Hypothalamus (tissue), 51 donors: ENCODE measurements at regions not wholly inside any gene's neighbourhood (a gene's known extent, or its start where the extent isn't known, plus 50 kb on each side); places are given as distances from the start of the nearest gene placed in this dataset.

Experiments used
- DNase-seq, 51 donors: peaks; one replicate each; lab custom pipeline; 2025; lab: John Stamatoyannopoulos, UW

DNA sequence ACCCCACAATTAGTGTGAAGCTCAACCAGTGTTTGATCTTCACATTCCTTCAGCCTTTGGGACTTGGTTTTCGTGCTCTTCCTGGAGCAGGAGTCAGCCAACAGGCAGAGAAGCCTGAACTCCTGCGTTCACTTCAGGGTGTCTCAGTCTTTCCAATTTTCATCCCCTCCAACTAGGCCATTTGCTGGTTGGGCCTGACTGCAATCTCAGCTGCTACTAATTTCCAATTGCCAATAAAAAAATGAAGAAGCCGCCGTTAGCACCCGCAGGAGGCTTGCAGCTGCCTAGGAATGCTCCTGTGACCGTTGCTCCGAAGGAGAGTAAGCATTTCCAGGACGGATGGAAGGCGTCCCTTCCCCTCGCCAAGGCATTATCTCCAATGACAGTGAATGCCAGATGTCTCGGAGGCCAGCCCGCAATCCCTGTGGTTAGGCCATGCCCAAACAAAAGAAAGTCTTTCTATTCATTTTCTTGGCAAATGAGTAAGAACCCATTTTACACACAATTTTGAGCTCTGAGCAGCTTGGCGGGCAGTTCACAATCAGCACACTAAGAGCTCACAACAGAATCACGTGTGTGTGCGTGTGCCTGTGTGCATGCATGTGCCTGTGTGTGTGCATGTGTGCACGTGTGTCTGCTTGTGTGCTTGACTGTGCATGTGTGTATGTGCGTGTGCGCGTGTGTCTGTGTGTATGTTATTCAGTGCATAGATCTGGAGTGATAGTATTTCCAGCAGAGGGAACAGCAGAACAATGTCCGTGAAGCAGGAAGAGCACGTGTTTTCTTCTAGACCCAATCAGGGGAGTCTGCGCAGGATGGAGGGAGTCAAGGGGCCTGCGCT is 301.2 kb downstream of the SMOC2 start:
- peak in 8 of 51 donors; percentile 1 to 20 (median 6) for DNase-seq

DNA sequence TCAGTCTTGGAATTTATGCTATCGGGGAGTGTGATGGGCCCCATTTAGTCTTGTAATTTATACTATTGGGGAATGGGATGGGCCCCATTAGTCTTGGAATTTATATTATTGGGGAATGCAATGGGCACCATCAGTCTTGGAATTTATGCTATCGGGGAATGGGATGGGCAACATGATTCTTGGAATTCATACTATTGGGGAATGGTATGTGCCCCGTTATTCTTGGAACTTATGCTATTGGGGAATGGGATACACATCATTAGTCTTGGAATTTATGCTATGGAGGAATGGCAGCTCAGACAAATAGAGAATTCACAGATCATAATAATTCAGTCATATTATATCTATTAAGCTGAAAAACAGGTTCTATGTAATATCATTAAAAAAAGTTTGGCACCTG is 300.3 kb downstream of the SMOC2 start:
- DNase-seq, result no peak

DNA sequence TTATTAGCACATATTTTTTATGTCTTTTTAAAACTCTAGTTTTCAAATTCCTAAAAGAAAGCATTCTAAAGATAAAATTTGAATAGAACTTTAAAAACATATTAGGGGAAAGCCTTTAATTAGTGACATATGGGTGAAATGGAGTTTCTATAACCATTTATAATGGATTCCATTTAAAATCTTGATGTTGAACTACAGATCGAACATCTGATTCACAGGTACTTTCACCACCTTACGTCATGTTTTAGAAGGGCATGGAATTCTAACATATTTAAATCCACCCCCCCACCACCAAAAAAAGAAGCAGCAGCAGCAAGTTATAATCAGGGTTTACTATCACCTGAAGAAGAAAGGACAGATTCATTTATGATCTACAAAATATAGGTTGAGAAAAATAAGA is 298.4 kb downstream of the SMOC2 start:
- no peak for DNase-seq

DNA sequence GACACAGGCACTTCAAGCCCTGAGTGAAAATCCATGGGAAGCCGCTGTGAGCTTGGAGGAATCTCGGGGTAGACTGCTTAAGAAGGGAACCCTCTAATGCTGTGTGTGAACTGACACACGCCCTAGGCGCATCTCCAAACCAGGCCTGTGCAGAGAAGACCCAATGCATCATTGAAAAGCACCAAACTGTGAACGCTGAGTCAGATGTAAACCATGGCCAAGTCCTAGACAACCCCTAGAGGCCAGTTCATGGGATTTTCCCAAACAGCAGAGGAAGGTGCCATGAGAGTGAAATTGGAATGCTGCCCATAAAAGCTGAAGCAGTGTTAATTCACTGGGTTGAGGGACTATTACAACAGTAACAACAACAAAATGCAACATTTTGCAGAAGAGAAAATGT is 296.5 kb downstream of the SMOC2 start:
- no peak for DNase-seq

DNA sequence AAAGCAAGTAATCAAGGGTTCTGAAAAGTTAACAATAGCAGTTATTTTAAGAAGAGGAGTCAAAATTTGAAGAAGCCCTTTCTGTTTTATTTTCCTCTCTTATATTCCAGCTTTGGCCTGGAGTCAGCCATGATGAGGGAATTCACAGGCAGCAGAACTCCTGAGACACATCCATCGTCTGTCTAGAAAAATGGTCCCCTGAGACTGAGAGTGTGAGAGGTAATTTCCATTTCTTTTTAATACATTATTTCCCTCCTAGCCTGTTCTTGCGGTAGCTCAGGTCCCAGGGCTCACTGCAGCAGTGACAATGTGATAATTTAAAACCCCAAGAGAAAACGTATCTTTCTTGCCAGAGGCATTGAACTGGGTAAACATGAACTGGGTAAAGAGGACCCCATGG is 296.0 kb downstream of the SMOC2 start:
- no peak for DNase-seq

DNA sequence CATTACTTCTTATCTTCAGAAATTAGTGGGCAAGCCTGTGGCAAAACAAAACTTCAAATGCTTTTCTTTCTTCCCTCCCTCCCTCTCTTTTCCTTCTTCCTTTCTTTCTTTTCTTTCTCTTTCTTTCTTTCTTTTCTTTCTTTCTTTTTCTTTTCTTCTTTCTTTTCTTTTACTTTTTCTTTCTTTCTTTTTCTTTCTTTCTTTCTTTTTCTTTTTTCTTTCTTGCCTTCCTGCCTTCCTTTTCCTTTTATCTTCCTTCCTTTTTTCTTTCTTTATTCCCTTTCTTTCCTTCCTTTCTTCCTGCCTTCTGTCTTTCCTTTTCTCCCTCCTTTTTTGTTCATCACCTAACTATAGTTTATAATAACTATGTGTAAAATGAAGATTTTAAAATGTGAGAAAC is 295.1 kb downstream of the SMOC2 start:
- no peak for DNase-seq

DNA sequence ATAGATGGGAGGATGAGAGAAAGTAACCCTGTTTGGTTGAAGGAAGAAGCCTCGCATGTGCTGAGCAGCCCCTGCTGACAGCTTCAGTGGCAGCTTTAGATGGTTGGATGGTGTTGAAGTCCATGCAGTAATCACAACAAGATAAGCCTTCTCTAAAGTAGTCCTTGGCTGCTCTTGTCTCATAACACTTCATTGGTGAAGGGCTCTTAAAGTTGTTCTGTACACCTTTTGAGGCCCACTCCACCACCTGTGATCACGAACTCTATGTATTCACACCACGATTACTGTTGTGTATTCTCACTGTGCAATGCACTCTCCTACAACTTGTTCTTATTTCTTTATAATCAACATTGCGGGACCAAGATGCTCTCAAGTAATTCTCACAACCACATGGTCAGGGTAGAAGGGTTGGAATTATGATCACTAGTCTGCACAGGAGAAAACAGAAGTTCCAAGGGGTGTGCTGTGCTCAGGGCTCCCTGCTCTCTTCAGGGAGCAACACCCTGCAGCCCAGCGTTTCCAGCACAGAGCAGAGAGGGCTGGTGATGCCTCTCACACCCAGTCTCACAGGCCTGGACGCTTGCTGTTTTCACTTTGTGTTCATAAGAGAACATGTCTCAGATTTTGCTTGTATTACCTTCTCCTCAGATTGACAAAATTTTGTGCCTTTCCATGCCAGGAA is 294.4 kb downstream of the SMOC2 start:
- no peak for DNase-seq

DNA sequence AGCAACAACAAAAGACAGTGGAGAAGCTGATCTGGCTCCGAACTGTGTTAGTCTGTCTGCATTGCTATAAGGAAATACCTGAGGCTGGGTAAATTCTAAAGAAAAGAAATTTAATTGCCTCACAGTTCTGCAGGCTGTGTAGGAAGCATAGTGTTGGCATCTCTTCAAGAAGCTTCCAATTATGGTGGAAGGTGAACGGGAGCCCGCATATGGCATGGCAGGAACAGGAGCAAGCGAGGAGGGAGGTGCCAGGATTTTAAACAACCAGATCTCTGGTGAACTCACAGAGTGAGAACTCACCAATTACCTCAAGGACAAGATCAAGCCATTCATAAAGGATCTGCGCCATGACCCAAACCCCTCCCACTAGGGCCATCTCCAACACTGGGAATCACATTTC is 293.5 kb downstream of the SMOC2 start:
- DNase-seq, result no peak

DNA sequence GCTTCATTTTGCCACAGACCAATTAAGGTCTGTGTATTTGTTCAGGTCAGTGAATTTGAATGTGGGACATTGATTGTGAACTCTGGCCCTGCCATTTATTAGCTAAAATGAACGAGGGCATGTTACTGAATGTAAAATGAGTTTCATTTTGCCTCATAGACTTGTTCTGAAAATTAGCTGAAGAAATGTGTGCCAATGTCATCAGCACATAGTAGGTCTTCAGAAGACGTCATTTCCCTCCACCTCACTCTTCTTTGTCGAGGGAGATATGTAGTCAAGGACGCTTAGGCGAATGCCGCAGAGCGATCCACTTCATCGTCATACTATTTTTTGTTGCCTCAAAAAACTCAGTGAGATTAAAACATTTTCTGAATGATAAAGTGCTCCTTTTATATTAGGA is 291.7 kb downstream of the SMOC2 start:
- no peak for DNase-seq

DNA sequence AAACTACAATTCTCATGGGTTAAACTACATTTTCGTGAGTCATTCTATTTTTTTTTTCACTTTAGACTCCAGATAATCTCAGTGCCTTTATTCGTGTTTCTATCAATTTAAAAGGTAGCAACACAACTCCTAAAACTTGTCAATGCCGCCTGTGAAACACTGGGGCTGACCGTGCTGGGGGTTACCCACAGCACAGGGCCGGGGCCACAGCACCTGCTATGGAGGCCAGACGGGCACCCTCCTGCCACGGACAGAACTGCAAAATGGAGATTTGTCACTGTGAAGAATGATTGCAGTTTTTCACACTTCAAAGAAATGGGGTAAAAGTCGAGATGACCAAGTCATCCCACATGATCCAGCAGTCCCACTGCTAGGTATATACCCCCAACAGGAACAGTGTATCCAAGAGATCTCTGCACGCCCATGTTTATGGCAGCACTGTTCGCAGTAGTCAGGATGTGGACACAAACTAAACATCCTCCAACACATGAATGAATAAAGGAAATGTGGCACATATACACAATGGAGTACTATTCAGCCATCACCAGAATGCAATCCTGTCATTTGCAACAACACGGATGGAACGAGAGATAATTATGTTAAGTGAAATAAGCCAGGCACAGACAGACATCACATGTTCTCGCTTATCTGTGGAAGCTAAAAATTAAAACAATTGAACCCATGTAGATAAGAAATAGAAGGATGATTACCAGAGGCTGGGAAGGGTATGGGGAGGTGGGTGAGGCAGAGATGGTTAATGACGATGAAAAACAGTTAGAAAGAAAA is 290.1 kb downstream of the SMOC2 start:
- no peak for DNase-seq

DNA sequence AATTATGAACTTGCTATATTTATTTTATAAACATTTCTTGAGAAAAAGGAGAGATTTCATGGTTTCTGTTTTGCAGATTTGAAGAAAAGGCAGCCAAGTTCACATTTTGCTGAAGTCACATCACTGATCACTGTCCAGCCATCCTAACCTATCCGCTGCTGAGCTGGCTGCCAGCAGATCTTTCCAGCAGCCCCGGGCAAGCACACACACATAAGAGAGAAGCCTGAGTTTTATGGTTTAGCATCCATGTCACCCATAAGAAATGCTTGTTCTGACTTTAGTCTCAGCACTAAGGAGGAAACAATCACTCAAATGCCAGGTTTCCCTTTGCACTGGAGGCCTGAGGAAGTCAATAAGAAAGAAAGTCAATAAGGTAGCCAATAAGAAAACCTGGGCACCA is 287.1 kb downstream of the SMOC2 start:
- DNase-seq, result no peak

DNA sequence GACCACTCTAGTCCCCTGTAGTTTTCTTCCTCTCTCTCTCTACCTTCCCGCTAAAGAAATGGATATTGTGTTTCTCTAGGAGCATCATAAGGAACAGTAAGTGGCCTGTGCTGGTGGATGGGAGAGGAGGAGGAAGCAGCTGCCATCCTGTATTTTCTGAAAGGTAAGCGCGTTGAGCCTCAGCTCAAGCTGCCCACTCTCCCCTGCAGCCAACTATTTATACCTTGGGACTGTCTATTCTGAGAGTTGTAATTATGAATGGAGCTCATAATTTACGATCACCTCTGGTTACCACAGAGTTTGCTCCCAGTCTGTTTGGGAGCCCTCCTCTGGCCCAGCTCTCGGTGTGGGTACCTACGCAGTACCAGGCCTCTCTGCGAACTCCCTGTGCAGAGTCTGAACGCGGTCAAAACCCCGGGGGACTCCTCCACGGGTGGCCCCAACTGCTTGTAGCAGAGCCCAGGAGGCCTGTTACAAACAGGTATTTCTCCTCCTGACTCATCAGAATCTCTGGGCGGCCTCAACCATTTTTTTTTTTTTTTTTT is 285.4 kb downstream of the SMOC2 start:
- DNase-seq, result no peak

DNA sequence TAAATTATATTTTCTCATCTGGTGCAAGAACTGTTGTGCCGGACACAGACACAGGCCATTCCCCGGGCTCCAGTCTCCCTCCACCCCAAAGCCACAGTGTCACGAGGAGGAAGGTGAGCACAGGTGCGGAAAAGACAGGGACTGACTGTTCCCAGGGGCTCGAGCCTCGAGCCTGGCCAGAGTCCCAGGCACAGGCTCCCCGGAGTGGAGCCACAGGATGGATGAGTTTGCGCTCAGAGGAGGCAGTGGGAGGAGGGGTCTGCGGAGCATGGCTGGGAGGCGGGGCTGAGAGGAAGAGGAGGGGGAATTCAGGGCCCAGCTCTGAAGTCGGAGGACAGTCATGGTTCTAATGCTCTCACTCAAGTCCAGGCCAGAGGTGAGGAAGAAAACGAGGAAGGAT is 284.8 kb downstream of the SMOC2 start:
- no peak for DNase-seq

DNA sequence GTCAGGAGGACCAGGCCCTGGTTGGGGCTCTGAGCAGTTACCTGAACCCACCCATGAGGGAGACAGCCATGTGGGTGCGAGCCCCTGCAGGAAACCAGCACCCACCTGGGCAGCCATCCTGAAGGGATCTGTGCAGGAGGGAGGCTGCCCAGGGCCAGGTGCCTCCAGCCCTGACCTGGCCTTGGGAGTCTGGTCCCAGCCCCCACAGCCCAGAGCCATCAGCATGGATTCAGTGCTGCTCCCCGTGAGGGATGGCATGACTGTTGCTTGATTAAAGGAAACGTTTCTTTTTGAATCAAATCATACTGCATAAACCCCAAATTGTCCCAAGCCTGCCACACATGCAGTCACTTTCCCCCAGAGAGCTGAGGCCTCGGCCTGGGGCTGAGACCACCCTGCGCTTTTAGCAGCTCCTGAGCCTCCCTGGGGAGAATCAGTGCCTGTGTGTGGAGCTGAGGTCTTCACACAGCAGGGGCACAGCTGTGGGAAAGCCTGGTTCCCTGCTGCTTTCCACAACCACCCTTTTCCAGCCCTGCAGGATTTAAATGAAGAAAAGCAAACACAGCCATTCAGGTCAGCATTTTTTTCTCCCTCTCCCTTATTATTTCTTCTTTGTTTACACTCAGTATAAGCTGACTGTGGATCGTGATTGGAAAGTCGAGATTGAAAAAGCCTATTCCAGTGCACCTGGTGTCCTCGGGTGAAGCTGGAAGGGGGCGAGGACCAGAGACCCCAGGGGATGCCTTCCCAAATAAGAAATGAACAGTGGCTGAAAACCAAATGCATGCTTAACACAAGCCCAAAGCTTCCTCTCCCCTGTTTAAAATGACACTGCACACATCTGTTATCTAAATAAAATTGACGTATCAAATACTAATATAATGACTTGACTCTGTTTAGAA is 283.9 kb downstream of the SMOC2 start:
- no peak for DNase-seq

DNA sequence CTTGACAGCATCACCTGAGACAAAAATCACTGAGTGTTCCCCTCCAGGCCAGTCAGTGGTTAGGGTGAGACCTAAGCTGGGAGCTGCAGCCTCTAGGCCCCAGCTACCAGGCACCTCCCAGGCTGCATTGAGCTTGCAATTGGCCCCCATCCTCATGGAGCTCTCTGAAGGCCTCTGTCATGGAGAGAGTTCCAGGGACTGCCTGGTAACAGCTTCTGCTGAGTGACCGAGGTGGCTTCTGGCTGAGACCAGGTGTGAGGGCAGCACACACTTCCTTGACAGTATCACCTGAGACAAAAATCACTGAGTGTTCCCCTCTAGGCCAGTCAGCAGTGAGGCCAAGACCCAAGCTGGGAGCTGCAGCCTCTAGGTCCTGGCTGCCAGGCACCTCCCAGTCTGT is 283.0 kb downstream of the SMOC2 start:
- no peak for DNase-seq

DNA sequence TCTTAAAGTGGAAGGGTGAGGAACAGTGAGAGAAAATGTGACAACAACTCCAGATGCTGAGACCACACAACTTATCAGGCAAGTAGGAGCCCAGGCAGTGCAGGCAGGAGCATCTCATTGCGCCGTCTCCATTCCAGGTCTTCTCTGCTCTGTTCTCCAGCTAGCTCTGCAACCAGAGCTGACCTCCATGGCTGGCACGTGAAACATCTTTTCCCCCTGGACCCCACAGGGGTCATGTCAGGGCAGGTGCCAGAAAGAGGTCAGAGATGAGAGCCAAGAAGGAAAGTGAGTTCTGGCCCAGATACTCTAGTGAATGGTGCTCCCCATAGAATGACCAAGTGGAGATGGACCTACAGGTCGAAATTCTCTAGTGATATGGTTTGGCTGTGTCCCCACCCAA is 281.4 kb downstream of the SMOC2 start:
- no peak for DNase-seq

DNA sequence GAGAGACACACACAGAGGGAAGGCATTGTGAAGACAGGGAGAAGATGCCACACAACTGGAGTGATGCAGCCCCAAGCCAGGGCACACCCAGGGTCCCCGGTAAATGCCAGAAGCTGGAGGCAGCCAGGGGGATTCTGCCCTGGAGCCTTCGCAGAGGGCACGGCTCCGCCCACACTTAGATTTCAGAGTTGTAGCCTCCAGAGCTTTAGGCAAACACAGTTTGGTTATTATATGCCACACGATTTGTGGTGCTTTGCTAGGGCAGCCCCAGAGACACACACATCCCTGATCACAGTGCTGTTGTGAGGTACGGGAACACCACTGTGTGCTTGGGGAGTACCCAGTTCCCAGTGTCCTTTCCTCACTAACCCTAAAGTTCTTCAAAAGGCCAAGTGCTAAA is 280.6 kb downstream of the SMOC2 start:
- no peak for DNase-seq

DNA sequence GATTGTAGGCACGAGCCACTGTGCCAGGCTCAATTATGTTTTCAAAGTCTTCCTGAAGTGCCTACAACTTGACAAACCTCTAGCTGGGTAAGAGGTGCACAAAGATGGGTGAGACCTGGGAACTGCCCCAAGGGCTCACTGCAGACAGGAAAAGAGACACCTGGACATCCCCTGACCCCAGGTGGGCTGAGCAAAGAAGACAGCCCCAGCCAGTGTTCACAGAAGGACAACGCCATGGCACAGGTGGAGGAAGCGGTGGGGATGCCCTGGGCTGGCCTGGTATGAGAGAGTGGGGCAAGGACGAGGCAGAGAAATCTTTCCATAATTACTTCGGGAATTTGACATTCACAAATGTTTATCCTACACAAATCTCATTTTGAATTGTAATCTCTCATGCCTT is 278.9 kb downstream of the SMOC2 start:
- no peak for DNase-seq

DNA sequence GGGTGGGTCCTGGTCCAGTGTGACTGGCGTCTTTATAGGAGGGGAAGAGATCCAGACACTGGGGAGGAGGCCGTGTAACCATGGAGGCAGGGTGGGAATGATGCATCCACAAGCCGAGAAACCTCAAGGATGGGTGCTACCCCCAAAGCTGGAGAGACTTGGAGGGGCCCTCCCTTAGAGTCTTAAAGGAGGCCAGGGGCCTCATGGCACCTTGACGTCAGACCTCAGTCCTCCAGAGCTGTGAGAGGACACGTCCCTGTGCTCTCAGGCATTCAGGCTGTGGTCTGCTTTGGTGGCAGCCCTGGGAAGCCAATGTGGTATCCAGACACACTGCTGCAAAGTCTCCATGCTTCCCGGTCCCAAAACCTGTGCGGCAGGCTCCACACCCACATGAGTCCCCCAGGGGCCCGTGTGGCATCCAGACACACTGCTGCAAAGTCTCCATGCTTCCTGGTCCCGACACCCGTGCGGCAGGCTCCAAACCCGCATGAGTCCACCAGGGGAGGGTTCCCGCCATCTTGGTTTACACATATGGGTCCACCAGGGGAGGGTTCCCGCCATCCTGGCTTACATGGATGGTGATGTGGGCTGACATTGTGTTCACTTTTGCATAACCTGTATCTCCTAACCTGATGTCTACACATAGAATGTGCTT is 278.0 kb downstream of the SMOC2 start:
- no peak for DNase-seq
